ENCODE measurements at regions not wholly inside any gene's neighbourhood (a gene's known extent, or its start where the extent isn't known, plus 50 kb on each side); places are given as distances from the start of the nearest gene placed in this dataset.

DNA sequence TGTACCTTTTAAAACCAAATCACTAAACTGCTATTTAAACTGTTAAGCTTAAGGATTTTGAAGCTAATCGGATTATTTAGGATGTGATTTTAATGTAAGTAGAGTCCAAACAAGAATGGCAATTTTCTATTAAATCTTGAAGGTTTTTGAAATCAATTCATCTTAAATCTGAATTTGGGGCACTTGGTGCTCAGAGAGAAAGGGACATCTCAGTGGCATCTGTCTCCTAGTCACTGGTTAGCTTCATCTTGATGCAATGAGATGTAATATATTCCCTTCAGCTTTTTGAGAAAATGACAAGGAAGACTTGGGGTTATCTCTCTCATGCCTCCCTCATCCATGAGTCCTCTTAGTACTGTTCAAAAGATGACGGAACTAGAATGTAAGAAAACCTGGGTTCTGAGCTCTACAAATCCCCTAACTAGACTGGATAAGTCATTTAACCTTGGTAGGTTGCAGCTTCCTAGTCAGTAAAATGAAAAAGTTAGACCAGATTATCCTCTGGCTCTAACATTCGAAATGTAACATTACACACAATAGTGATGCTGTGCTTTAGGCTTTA is 198.5 kb upstream of the NEBL start:
- Mint-ChIP-seq H3K36me3 (ENCODE audit: low read depth) (peaks cover 14% of the 10 kb centered on the region), H3K4me1 (peaks cover 4% of the 10 kb centered on the region), H3K27ac (no peak overlapping the region), H3K4me3 (no peak overlapping the region), H3K27me3 (ENCODE audit: insufficient read depth) (no peaks in the 10 kb centered on the region), H3K9me3 (no peaks in the 10 kb centered on the region)
- H3K27me3 ChIP-seq (ENCODE audit: control insufficient read depth, insufficient read depth, low read length, poor library complexity, severe bottlenecking), result no peaks in the 10 kb centered on the region
- H3K27ac ChIP-seq (ENCODE audit: low read depth, low read length), result no peak overlapping the region
- H3K4me1 ChIP-seq (ENCODE audit: control insufficient read depth, insufficient read depth, low read length), result no peaks in the 10 kb centered on the region
- H3K4me3 ChIP-seq (ENCODE audit: low read length), result no peak overlapping the region
- no peaks in the 10 kb centered on the region for H3K36me3 ChIP-seq (ENCODE audit: control insufficient read depth, insufficient read depth, low read length)
- TF ChIP-seq, protein P1, sequence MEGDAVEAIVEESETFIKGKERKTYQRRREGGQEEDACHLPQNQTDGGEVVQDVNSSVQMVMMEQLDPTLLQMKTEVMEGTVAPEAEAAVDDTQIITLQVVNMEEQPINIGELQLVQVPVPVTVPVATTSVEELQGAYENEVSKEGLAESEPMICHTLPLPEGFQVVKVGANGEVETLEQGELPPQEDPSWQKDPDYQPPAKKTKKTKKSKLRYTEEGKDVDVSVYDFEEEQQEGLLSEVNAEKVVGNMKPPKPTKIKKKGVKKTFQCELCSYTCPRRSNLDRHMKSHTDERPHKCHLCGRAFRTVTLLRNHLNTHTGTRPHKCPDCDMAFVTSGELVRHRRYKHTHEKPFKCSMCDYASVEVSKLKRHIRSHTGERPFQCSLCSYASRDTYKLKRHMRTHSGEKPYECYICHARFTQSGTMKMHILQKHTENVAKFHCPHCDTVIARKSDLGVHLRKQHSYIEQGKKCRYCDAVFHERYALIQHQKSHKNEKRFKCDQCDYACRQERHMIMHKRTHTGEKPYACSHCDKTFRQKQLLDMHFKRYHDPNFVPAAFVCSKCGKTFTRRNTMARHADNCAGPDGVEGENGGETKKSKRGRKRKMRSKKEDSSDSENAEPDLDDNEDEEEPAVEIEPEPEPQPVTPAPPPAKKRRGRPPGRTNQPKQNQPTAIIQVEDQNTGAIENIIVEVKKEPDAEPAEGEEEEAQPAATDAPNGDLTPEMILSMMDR (conservative IDR thresholded peaks at IDR 0.05), result no peak
- H3K9ac ChIP-seq (ENCODE audit: extremely low read depth, low read length, poor library complexity, severe bottlenecking), result no peak overlapping the region
- no peaks in the 10 kb centered on the region for H3K9me3 ChIP-seq (ENCODE audit: control insufficient read depth, low read length)
- 80 to 92% methylated on average over 1 to 3 of the region's 3 CpGs for WGBS, 2 experiments (ENCODE audit: insufficient coverage in 1 of 2, insufficient read length in 1 of 2)
- DNase-seq, result no peak

DNA sequence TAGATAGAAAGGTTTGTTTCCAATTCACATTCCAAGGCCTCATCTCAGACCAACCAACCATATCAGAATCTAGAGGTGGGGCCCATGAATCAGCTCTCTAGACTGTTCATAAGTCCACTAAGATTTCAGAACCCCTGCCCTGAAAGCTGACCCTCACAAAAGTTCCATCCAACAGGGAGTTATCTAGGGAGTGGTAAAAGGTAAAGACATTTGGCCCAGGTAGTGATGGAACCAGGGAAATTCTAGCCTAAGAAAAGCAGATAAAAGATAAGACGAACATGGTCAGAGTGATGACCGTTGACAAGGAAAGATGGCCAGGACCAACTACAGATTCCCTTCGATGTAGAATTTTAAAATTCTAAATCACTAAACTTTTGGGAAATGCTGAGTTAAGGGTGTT is 198.0 kb upstream of the NEBL start:
- Histone ChIP-seq H3K27ac (ENCODE audit: low read depth, low read length) (no peak overlapping the region), H3K4me1 (ENCODE audit: control insufficient read depth, insufficient read depth, low read length) (no peaks in the 10 kb centered on the region), H3K9me3 (ENCODE audit: control insufficient read depth, low read length) (no peaks in the 10 kb centered on the region), H3K9ac (ENCODE audit: extremely low read depth, low read length, poor library complexity, severe bottlenecking) (no peak overlapping the region), H3K36me3 (ENCODE audit: control insufficient read depth, insufficient read depth, low read length) (no peaks in the 10 kb centered on the region), H3K4me3 (ENCODE audit: low read length) (no peak overlapping the region), H3K27me3 (ENCODE audit: control insufficient read depth, insufficient read depth, low read length, poor library complexity, severe bottlenecking) (no peaks in the 10 kb centered on the region)
- H3K9me3 Mint-ChIP-seq, result no peaks in the 10 kb centered on the region
- no peak for DNase-seq
- no peak overlapping the region for H3K27ac Mint-ChIP-seq
- H3K36me3 Mint-ChIP-seq (ENCODE audit: low read depth), result peaks cover 12% of the 10 kb centered on the region
- H3K4me1 Mint-ChIP-seq, result peaks cover 5% of the 10 kb centered on the region
- no peaks in the 10 kb centered on the region for H3K27me3 Mint-ChIP-seq (ENCODE audit: insufficient read depth)
- WGBS, 2 experiments (ENCODE audit: insufficient coverage in 1 of 2, insufficient read length in 1 of 2), result 88 to 95% methylated on average over 3 of the region's 3 CpGs
- no peak overlapping the region for H3K4me3 Mint-ChIP-seq
- TF ChIP-seq, protein P1 (conservative IDR thresholded peaks at IDR 0.05), result no peak

DNA sequence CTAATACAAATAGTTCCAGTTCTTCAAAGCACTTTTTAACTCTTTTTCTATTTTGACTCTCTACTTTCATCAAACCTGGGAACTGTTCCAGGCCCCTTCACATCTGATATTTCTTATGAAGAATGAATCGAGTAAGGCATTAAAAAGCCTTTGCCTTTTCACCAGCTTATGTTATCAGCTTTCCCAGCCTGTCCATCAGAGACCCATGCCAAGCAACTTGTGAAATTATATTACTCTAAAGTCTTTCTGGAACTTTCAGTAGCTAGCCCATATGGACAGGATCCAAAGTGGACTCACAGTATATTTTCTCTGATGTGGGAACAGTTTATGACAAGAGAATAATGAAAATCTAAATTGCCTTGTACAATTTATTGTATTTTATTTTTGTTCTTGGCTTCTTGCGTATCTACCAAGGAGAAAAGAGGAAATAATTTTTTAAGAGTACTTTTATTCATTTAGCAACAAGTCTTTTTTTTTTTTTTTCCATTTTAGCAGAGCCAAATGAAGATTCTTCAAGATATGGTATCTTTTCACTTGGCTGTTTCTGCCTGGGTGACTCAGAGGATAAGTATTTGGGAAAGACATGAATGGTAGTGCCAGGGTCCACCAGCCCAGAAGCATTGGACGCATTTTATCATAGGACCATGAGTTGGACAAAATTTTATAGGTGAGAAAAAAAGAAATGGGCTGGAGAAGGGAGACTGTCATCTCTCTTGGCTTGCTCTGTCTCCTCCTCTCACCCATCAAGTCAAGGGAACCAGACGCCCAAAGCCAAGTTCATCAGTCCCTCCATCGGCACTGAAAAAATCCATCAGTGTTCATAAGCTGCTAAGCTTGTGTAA is 195.8 kb upstream of the NEBL start:
- no peaks in the 10 kb centered on the region for H3K27me3 Mint-ChIP-seq (ENCODE audit: insufficient read depth)
- Histone ChIP-seq H3K4me1 (ENCODE audit: control insufficient read depth, insufficient read depth, low read length) (no peaks in the 10 kb centered on the region), H3K4me3 (ENCODE audit: low read length) (no peak overlapping the region), H3K27ac (ENCODE audit: low read depth, low read length) (no peak overlapping the region), H3K9ac (ENCODE audit: extremely low read depth, low read length, poor library complexity, severe bottlenecking) (no peak overlapping the region), H3K36me3 (ENCODE audit: control insufficient read depth, insufficient read depth, low read length) (no peaks in the 10 kb centered on the region), H3K9me3 (ENCODE audit: control insufficient read depth, low read length) (no peaks in the 10 kb centered on the region), H3K27me3 (ENCODE audit: control insufficient read depth, insufficient read depth, low read length, poor library complexity, severe bottlenecking) (no peaks in the 10 kb centered on the region)
- no peak for DNase-seq
- WGBS, 2 experiments (ENCODE audit: insufficient coverage in 1 of 2, insufficient read length in 1 of 2), result 99 to 100% methylated on average over 1 to 4 of the region's 5 CpGs
- H3K36me3 Mint-ChIP-seq (ENCODE audit: low read depth), result peaks cover 6% of the 10 kb centered on the region
- no peak overlapping the region for H3K27ac Mint-ChIP-seq
- H3K4me3 Mint-ChIP-seq, result no peak overlapping the region
- peaks cover 5% of the 10 kb centered on the region for H3K4me1 Mint-ChIP-seq
- TF ChIP-seq, protein P1 (conservative IDR thresholded peaks at IDR 0.05), result no peak
- H3K9me3 Mint-ChIP-seq, result no peaks in the 10 kb centered on the region

Data from endodermal cell (in vitro differentiated cells).